ENCODE measurements at regions not wholly inside any gene's neighbourhood (a gene's known extent, or its start where the extent isn't known, plus 50 kb on each side); places are given as distances from the start of the nearest gene placed in this dataset.

DNA sequence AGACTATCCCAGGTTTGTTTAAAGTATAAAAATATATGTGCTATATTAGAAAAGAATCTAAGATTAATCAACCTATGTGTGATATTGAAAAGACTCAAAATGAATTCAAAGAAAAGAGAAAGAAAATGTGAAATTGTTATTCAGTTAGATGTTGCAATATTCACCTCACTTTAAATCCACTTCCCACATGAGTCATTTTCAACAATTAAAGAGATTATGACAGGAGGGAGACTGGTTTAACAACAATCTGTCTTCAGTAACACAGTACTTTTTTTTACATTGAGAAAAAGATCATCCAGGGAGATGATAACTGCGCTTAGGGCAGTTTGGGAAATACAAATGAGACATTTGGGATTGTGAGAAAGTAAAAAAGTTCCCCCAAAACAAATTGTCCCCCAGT is 1246.2 kb downstream of the SLITRK1 start:
- no peaks in the 10 kb centered on the region for H3K27me3 ChIP-seq
- WGBS, 4 donors: 86 to 95% (median 91%) methylated on average over 1 of the region's 1 CpG
- H3K36me3 ChIP-seq (replicated peaks in 1 of 2): no peaks in the 10 kb centered on the region
- TF ChIP-seq, protein P1, sequence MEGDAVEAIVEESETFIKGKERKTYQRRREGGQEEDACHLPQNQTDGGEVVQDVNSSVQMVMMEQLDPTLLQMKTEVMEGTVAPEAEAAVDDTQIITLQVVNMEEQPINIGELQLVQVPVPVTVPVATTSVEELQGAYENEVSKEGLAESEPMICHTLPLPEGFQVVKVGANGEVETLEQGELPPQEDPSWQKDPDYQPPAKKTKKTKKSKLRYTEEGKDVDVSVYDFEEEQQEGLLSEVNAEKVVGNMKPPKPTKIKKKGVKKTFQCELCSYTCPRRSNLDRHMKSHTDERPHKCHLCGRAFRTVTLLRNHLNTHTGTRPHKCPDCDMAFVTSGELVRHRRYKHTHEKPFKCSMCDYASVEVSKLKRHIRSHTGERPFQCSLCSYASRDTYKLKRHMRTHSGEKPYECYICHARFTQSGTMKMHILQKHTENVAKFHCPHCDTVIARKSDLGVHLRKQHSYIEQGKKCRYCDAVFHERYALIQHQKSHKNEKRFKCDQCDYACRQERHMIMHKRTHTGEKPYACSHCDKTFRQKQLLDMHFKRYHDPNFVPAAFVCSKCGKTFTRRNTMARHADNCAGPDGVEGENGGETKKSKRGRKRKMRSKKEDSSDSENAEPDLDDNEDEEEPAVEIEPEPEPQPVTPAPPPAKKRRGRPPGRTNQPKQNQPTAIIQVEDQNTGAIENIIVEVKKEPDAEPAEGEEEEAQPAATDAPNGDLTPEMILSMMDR (IDR thresholded peaks at IDR 0.05): no peak
- no peak for TF ChIP-seq POLR2A (IDR thresholded peaks at IDR 0.05)
- H3K4me3 ChIP-seq: no peak overlapping the region
- DNase-seq: no peak
- intact Hi-C loops (cut with DNase I): no loop called here
- H3K27ac ChIP-seq: no peak overlapping the region
- no peaks in the 10 kb centered on the region for H3K4me1 ChIP-seq (replicated peaks in 1 of 2)
- H3K9me3 ChIP-seq (replicated peaks in 1 of 3): no peaks in the 10 kb centered on the region

DNA sequence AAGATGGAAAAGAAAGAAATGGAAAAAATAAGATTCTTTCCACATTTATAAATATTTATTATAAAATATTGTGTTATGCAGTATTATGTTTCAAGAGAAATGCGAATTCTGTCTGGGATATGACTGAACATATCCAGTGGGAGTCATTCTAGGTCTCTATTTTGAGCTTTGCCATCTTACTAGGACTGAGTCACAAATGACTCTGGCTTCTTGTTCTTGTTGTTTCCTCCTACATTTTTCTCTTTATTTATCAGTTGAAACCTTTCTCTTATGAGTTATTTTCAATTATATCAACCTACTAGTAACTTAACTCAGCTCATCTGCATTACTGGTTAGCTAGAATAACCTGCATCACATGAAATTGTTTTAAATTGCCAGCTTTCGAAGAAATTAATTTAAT is 1247.3 kb downstream of the SLITRK1 start:
- H3K36me3 ChIP-seq (replicated peaks in 1 of 2): no peaks in the 10 kb centered on the region
- WGBS, 4 donors: 72 to 82% (median 82%) methylated on average over 2 of the region's 2 CpGs
- TF ChIP-seq POLR2A (IDR thresholded peaks at IDR 0.05): no peak
- no peaks in the 10 kb centered on the region for H3K27me3 ChIP-seq
- H3K4me3 ChIP-seq: no peak overlapping the region
- intact Hi-C loops (cut with DNase I): no loop called here
- H3K9me3 ChIP-seq (replicated peaks in 1 of 3): no peaks in the 10 kb centered on the region
- DNase-seq: no peak
- H3K27ac ChIP-seq: no peak overlapping the region
- no peaks in the 10 kb centered on the region for H3K4me1 ChIP-seq (replicated peaks in 1 of 2)

DNA sequence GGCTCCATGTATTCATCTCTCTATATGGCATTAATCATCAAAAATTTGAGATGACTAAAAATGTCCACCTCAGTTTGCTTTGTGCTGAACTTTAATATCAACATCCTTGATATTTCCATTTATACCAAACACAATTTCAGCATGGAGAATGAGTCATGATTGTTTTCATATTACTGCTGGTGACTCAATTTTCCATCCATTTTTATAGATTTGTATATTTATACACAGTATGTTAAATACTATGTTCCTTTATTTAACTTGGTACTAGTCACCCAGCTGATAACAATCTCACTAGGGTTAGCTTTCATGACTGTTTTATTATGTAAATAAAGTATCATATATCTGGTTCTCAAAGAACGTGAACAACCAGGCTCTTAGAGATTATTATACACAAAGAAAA is 1255.1 kb downstream of the SLITRK1 start:
- H3K36me3 ChIP-seq (replicated peaks in 1 of 2): no peaks in the 10 kb centered on the region
- WGBS, 4 donors: 60 to 76% (median 63%) methylated on average over 1 of the region's 1 CpG
- H3K27me3 ChIP-seq: no peaks in the 10 kb centered on the region
- H3K4me3 ChIP-seq: no peak overlapping the region
- H3K27ac ChIP-seq: no peak overlapping the region
- intact Hi-C loops (cut with DNase I): no loop called here
- no peaks in the 10 kb centered on the region for H3K9me3 ChIP-seq (replicated peaks in 1 of 3)
- H3K4me1 ChIP-seq (replicated peaks in 1 of 2): no peaks in the 10 kb centered on the region
- TF ChIP-seq POLR2A (IDR thresholded peaks at IDR 0.05): no peak
- TF ChIP-seq, protein P1 (IDR thresholded peaks at IDR 0.05): no peak
- no peak for DNase-seq

DNA sequence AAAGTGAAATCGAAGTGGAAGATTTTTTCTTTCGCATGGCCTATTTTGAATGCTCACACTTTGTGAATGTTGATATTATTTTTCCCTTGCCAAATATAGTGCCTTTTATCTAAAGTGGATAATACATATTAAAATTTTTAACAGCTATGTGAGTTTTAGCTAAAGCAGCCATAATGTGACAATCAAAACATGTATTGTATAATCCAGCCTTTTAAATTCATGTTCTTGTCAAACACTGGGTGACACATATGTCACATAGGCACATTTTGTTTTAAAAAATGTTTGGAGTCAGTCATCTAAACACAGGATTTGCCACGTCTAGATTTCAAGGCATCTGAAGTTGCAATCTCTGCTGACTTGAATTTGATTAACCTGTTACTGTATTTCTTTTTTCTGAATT is 1256.6 kb downstream of the SLITRK1 start:
- H3K4me1 ChIP-seq (replicated peaks in 1 of 2): no peaks in the 10 kb centered on the region
- intact Hi-C loops (cut with DNase I): no loop called here
- no peak overlapping the region for H3K27ac ChIP-seq
- no peaks in the 10 kb centered on the region for H3K27me3 ChIP-seq
- TF ChIP-seq POLR2A (IDR thresholded peaks at IDR 0.05): no peak
- TF ChIP-seq, protein P1 (IDR thresholded peaks at IDR 0.05): no peak
- no peak overlapping the region for H3K4me3 ChIP-seq
- no peak for DNase-seq
- no peaks in the 10 kb centered on the region for H3K36me3 ChIP-seq (replicated peaks in 1 of 2)
- H3K9me3 ChIP-seq (replicated peaks in 1 of 3): no peaks in the 10 kb centered on the region
- WGBS, 4 donors: 66 to 71% (median 69%) methylated on average over 3 of the region's 3 CpGs

DNA sequence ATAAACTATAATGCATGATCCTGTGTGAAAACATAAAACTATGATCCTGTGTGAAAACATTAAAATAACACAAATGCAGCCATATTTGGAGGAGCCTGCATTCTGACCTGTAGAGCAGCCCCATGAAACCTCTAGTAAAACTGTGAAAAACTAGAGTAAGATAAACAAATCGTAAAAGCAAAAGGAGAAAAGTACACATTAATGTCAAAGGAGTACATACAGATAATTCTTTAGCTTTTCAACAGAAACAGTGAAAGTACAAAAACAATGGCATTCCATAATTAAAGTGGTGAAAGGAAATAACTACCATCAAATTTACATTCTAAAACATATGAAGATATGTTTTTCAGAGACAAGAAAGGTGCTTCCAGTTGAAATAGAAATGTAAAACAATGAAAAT is 1267.2 kb downstream of the SLITRK1 start:
- Histone ChIP-seq H3K27me3 (no peaks in the 10 kb centered on the region), H3K4me3 (no peak overlapping the region), H3K9me3 (replicated peaks in 1 of 3) (no peaks in the 10 kb centered on the region), H3K36me3 (replicated peaks in 1 of 2) (no peaks in the 10 kb centered on the region), H3K27ac (no peak overlapping the region), H3K4me1 (replicated peaks in 1 of 2) (no peaks in the 10 kb centered on the region)
- TF ChIP-seq, protein P1 (IDR thresholded peaks at IDR 0.05): no peak
- no peak for TF ChIP-seq POLR2A (IDR thresholded peaks at IDR 0.05)
- DNase-seq: no peak
- WGBS, 4 donors: 52 to 69% (median 56%) methylated on average over 1 of the region's 1 CpG
- intact Hi-C loops (cut with DNase I): no loop called here
